Calu3 (cell line): ENCODE measurements at regions not wholly inside any gene's neighbourhood (a gene's known extent, or its start where the extent isn't known, plus 50 kb on each side); places are given as distances from the start of the nearest gene placed in this dataset.

Source experiments
- BruUV-seq: library from RNA; stranded (reverse); fragments of 400-500 nt; replicated peaks from 2 replicates; lab custom pipeline; 2021; lab: Mats Ljungman, UMichigan
- CTCF ChIA-PET: fragments of 300-600 bp; sonication (Branson Sonifier 250); formaldehyde crosslinking; loops from one replicate; lab custom pipeline; 2022; ENCODE audit warnings: antibody characterized with exemption; lab: Charles Lee
- DNase-seq: peaks from one replicate; pipeline ENCODE4 v3.0.0; 2022
- H3K27ac Mint-ChIP-seq: one replicate; pipeline ENCODE4 v1.8.0; 2022; ENCODE audit warnings: mixed read lengths; ENCODE audit not compliant: unreplicated experiment
- H3K27me3 Mint-ChIP-seq: one replicate; pipeline ENCODE4 v1.8.0; 2022; ENCODE audit warnings: mixed read lengths; ENCODE audit not compliant: unreplicated experiment
- H3K36me3 Mint-ChIP-seq: one replicate; pipeline ENCODE4 v1.8.0; 2022; ENCODE audit warnings: mild to moderate bottlenecking, moderate library complexity, mixed read lengths; ENCODE audit not compliant: insufficient read depth, unreplicated experiment
- H3K4me1 Mint-ChIP-seq: one replicate; pipeline ENCODE4 v1.8.0; 2022; ENCODE audit warnings: mild to moderate bottlenecking, low read depth, mixed read lengths; ENCODE audit not compliant: unreplicated experiment
- H3K4me3 Mint-ChIP-seq: one replicate; pipeline ENCODE4 v1.8.0; 2022; ENCODE audit warnings: mild to moderate bottlenecking, low read depth, moderate library complexity, mixed read lengths; ENCODE audit not compliant: unreplicated experiment
- H3K9me3 Mint-ChIP-seq: one replicate; pipeline ENCODE4 v1.8.0; 2022; ENCODE audit warnings: low read depth, mixed read lengths; ENCODE audit not compliant: unreplicated experiment
- CTCF ChIP-seq: fragments of 200-600 bp; IDR thresholded peaks from one replicate; pipeline ENCODE4 v1.8.0; 2022; ENCODE audit warnings: antibody characterized with exemption; ENCODE audit not compliant: unreplicated experiment
- intact Hi-C: fragments of 100-400 bp; cut with micrococcal nuclease; formaldehyde crosslinking; loops from one replicate; pipeline ENCODE4 v1.10.0; 2022; ENCODE audit not compliant: unreplicated experiment

- BruUV-seq, result no TSS peak
Observed at GRCh38 chr3:182121401-182121800, 409.7 kb downstream of the SOX2 start.

GRCh38 chr3:182122779-182123178, 411.1 kb downstream of the SOX2 start:
- Mint-ChIP-seq H3K27ac (no peak overlapping the region), H3K4me1 (no peaks in the 10 kb centered on the region), H3K27me3 (no peaks in the 10 kb centered on the region), H3K36me3 (no peaks in the 10 kb centered on the region), H3K4me3 (no peak overlapping the region), H3K9me3 (no peaks in the 10 kb centered on the region)
- intact Hi-C loops, result no loop called here
- TF ChIP-seq CTCF, result no peak
- no TSS peak for BruUV-seq
- no peak for DNase-seq
- CTCF ChIA-PET, result no interaction called here

More at GRCh38 chr3:182121401-182121800, 409.7 kb downstream of the SOX2 start:
- no peak for TF ChIP-seq CTCF
- Mint-ChIP-seq H3K4me1 (no peaks in the 10 kb centered on the region), H3K27me3 (no peaks in the 10 kb centered on the region), H3K9me3 (no peaks in the 10 kb centered on the region), H3K4me3 (no peak overlapping the region), H3K36me3 (no peaks in the 10 kb centered on the region), H3K27ac (no peak overlapping the region)
- intact Hi-C loops, result no loop called here
- CTCF ChIA-PET, result no interaction called here
- DNase-seq, result no peak

GRCh38 chr3:182124187-182124586, 412.5 kb downstream of the SOX2 start:
- Mint-ChIP-seq H3K27me3 (no peaks in the 10 kb centered on the region), H3K4me1 (no peaks in the 10 kb centered on the region), H3K4me3 (no peak overlapping the region), H3K9me3 (no peaks in the 10 kb centered on the region), H3K27ac (no peak overlapping the region), H3K36me3 (no peaks in the 10 kb centered on the region)
- no peak for TF ChIP-seq CTCF
- CTCF ChIA-PET, result no interaction called here
- no TSS peak for BruUV-seq
- DNase-seq, result no peak
- intact Hi-C loops, result no loop called here

GRCh38 chr3:182124716-182125115, 413.0 kb downstream of the SOX2 start:
- no peak for TF ChIP-seq CTCF
- H3K27ac Mint-ChIP-seq, result no peak overlapping the region
- H3K27me3 Mint-ChIP-seq, result no peaks in the 10 kb centered on the region
- CTCF ChIA-PET, result no interaction called here
- no peaks in the 10 kb centered on the region for H3K9me3 Mint-ChIP-seq
- intact Hi-C loops, result no loop called here
- H3K4me1 Mint-ChIP-seq, result no peaks in the 10 kb centered on the region
- no peaks in the 10 kb centered on the region for H3K36me3 Mint-ChIP-seq
- H3K4me3 Mint-ChIP-seq, result no peak overlapping the region
- no TSS peak for BruUV-seq
- DNase-seq, result no peak
